IMR-90 (cell line): ENCODE measurements at regions not wholly inside any gene's neighbourhood (a gene's known extent, or its start where the extent isn't known, plus 50 kb on each side); places are given as distances from the start of the nearest gene placed in this dataset.
"Not testable (repeated sequence)": the region's sequence is repeated elsewhere in the genome, so short reads cannot be mapped to it uniquely, and the experiment has no call there.

Source experiments
- CEBPB ChIP-seq: IDR thresholded peaks from 2 replicates; pipeline ENCODE4 v1.6.1; 2012; ENCODE audit warnings: low read depth, low read length, improper control_type of control experiment
- CTCF ChIP-seq: conservative IDR thresholded peaks from 2 replicates; pipeline ENCODE4 v1.5.1; 2012; ENCODE audit warnings: mild to moderate bottlenecking, low read depth, low read length, improper control_type of control experiment
- ELK1 ChIP-seq: fragments of 150-350 bp; IDR thresholded peaks from 2 replicates; pipeline ENCODE4 v1.6.1; 2016; ENCODE audit warnings: low read depth, mild to moderate bottlenecking, low read length, moderate library complexity, borderline replicate concordance
- MAFK ChIP-seq: IDR thresholded peaks from 2 replicates; pipeline ENCODE4 v1.6.1; 2012; ENCODE audit warnings: low read depth, low read length, improper control_type of control experiment
- MXI1 ChIP-seq: IDR thresholded peaks from 2 replicates; pipeline ENCODE4 v1.6.1; 2012; ENCODE audit warnings: low read depth, mild to moderate bottlenecking, low read length, moderate library complexity, borderline replicate concordance
- POLR2A ChIP-seq: IDR thresholded peaks from 2 replicates; pipeline ENCODE4 v1.6.1; 2012; ENCODE audit warnings: mild to moderate bottlenecking, low read depth, low read length
- RAD21 ChIP-seq: IDR thresholded peaks from 2 replicates; pipeline ENCODE4 v1.6.1; 2012; ENCODE audit warnings: low read length, improper control_type of control experiment
- SMC3 ChIP-seq: fragments of 150-350 bp; IDR thresholded peaks from 2 replicates; pipeline ENCODE4 v1.6.1; 2016; ENCODE audit warnings: low read depth, mild to moderate bottlenecking, antibody characterized with exemption, low read length, moderate library complexity
- USF2 ChIP-seq: fragments of 150-350 bp; IDR thresholded peaks from 2 replicates; pipeline ENCODE4 v1.6.1; 2017; ENCODE audit warnings: mild to moderate bottlenecking, antibody characterized with exemption, low read length, low read depth

GRCh38 chr6:2569420-2569819, 181.3 kb downstream of the MYLK4 start:
- TF ChIP-seq USF2, CTCF, MXI1, POLR2A, ELK1, CEBPB, SMC3, MAFK, RAD21: not testable (repeated sequence)
